VCaP (cell line): ENCODE measurements at regions not wholly inside any gene's neighbourhood (a gene's known extent, or its start where the extent isn't known, plus 50 kb on each side); places are given as distances from the start of the nearest gene placed in this dataset.

Source experiments
- H3K27ac ChIP-seq: fragments of 450-650 bp; 2 replicates; pipeline ENCODE4 v1.5.1; 2017
- TF ChIP-seq, protein P1 (sequence below): fragments of 450-650 bp; conservative IDR thresholded peaks from 2 replicates; pipeline ENCODE4 v1.5.1; 2017; ENCODE audit warnings: mild to moderate bottlenecking, moderate library complexity

DNA sequence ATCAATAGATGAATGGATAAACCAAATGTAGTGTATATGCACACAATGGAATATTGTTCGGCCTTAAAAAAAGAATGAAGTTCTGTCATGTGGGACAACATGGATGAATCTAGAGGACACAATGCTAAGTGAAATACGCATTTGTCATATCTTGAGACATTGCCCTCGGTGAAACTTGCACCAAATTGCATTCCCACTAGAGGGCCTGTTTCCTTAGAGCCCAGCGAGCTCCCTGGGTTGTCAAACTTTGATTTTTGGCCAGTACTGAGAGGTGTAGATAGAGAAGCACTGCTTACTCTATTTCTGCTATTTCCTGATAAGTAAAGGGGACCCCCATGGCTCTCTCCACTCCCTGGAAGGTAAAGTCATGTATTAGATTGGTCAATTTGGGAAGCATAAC is 157.1 kb downstream of the GPAM start:
- TF ChIP-seq, protein P1, sequence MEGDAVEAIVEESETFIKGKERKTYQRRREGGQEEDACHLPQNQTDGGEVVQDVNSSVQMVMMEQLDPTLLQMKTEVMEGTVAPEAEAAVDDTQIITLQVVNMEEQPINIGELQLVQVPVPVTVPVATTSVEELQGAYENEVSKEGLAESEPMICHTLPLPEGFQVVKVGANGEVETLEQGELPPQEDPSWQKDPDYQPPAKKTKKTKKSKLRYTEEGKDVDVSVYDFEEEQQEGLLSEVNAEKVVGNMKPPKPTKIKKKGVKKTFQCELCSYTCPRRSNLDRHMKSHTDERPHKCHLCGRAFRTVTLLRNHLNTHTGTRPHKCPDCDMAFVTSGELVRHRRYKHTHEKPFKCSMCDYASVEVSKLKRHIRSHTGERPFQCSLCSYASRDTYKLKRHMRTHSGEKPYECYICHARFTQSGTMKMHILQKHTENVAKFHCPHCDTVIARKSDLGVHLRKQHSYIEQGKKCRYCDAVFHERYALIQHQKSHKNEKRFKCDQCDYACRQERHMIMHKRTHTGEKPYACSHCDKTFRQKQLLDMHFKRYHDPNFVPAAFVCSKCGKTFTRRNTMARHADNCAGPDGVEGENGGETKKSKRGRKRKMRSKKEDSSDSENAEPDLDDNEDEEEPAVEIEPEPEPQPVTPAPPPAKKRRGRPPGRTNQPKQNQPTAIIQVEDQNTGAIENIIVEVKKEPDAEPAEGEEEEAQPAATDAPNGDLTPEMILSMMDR: peak; percentile 70
- no peak overlapping the region for H3K27ac ChIP-seq

DNA sequence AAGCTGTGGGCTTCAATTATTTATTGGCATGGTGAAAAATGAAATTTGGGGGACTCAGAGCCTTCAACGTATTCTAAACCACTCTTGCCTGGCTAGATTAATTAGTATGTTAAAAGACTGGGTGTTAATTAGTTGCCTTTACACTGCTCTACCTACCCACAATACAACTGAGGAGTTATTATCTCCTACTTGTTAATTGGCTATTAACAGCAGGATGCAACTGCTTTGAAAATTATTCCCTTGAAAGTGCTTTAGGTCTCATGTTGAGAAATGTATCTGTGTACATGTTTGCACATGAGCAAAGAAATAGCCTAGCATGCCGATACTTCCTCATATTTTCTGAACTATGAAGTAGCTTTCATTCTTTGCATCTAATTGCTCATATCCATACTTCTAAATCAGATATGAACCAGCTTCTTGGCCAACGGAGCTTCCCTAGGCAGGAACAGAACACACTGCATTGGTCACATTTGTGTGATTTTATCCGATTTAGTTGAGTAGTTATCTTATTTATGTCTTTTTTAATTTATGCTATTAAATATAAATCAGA is 155.8 kb downstream of the GPAM start:
- H3K27ac ChIP-seq: no peak overlapping the region
- TF ChIP-seq, protein P1: no peak

- TF ChIP-seq, protein P1: no peak
- no peak overlapping the region for H3K27ac ChIP-seq
Measured at GRCh38 chr10:112030431-112030830, 153.1 kb downstream of the GPAM start.

- TF ChIP-seq, protein P1: no peak
- no peak overlapping the region for H3K27ac ChIP-seq
Measured at GRCh38 chr10:112039823-112040222, 143.7 kb downstream of the GPAM start.

DNA sequence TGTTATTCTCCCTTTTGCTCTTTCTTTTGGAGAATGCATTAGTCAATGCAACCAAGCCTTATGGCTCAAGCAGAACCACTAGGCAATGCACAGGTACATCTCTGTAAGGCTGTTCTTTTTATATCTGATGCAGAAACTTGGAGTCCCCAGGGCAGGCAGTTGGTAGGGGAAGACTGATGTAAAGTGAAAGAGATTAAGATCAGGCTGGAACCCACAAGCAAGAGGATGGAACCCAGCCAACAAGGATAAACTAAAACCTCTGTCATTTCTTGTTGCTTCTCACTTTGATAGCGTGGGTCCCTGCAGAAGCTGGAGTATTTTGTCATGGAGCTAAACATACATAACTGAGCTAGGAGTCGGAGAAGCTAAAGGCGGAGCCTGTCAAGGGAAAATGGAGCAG is 142.9 kb downstream of the GPAM start:
- H3K27ac ChIP-seq: no peak overlapping the region
- TF ChIP-seq, protein P1: no peak

- TF ChIP-seq, protein P1: no peak
- no peak overlapping the region for H3K27ac ChIP-seq
Measured at GRCh38 chr10:112045938-112046337, 137.6 kb downstream of the GPAM start.

- TF ChIP-seq, protein P1: no peak
Measured at GRCh38 chr10:112047674-112048073, 135.9 kb downstream of the GPAM start.

GRCh38 chr10:112052166-112052565 is 131.4 kb downstream of the GPAM start:
- TF ChIP-seq, protein P1: no peak
- no peak overlapping the region for H3K27ac ChIP-seq

More at GRCh38 chr10:112047674-112048073, 135.9 kb downstream of the GPAM start:
- no peak overlapping the region for H3K27ac ChIP-seq
